ENCODE measurements at regions not wholly inside any gene's neighbourhood (a gene's known extent, or its start where the extent isn't known, plus 50 kb on each side); places are given as distances from the start of the nearest gene placed in this dataset.

DNA sequence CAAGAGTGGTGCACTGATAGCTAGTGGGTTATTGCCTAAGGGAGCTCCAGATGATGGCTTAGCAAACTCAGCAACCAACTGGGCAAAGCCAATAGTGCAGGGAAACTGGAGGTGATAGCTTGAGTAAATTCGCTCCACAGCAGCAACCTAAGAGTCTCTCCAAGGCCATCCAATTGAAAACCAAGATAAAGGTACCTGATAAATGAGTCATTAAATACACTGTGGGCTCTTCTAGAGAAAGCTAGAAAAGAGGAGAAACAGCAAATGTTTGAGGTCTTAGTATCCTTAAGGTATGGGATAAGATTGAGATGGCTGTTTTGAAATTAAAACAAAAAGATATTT is 197.8 kb upstream of the ERBB4 start:
- H3K4me1 Mint-ChIP-seq (ENCODE audit: low read depth) = no peaks in the 10 kb centered on the region
- H3K27ac Mint-ChIP-seq = no peak overlapping the region
- H3K27me3 Mint-ChIP-seq = no peaks in the 10 kb centered on the region
- TF ChIP-seq, protein P1, sequence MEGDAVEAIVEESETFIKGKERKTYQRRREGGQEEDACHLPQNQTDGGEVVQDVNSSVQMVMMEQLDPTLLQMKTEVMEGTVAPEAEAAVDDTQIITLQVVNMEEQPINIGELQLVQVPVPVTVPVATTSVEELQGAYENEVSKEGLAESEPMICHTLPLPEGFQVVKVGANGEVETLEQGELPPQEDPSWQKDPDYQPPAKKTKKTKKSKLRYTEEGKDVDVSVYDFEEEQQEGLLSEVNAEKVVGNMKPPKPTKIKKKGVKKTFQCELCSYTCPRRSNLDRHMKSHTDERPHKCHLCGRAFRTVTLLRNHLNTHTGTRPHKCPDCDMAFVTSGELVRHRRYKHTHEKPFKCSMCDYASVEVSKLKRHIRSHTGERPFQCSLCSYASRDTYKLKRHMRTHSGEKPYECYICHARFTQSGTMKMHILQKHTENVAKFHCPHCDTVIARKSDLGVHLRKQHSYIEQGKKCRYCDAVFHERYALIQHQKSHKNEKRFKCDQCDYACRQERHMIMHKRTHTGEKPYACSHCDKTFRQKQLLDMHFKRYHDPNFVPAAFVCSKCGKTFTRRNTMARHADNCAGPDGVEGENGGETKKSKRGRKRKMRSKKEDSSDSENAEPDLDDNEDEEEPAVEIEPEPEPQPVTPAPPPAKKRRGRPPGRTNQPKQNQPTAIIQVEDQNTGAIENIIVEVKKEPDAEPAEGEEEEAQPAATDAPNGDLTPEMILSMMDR (IDR thresholded peaks at IDR 0.05; ENCODE audit: unreplicated experiment) = no peak
- no peaks in the 10 kb centered on the region for H3K9me3 Mint-ChIP-seq (ENCODE audit: low read depth)
- no peak overlapping the region for H3K4me3 Mint-ChIP-seq (ENCODE audit: low read depth)
- no peak for DNase-seq (ENCODE audit: low spot score, unreplicated experiment)
- H3K36me3 Mint-ChIP-seq (ENCODE audit: insufficient read depth) = no peaks in the 10 kb centered on the region

DNA sequence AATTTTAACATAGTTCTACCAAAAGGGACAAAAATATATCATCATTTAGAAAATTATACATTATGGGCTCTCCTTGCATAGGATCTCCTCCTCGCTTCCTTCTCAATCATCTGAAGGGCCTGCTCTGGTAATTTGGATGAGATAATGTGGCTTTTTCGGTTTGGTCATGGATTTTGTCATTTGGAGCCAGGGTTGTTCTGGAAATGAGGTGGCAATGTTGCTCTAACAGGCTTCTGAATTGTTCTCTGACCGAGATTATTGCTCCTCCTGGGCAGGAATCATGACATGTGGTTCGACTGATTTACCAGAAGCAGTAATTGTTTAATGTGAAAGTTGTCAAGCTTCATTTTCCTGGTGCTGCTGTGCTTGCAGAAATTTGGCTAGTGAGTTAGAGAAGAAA is 194.7 kb upstream of the ERBB4 start:
- Mint-ChIP-seq H3K4me3 (ENCODE audit: low read depth) (no peak overlapping the region), H3K9me3 (ENCODE audit: low read depth) (no peaks in the 10 kb centered on the region), H3K27me3 (no peaks in the 10 kb centered on the region), H3K4me1 (ENCODE audit: low read depth) (no peaks in the 10 kb centered on the region), H3K27ac (no peak overlapping the region), H3K36me3 (ENCODE audit: insufficient read depth) (no peaks in the 10 kb centered on the region)
- no peak for DNase-seq (ENCODE audit: low spot score, unreplicated experiment)
- TF ChIP-seq, protein P1 (IDR thresholded peaks at IDR 0.05; ENCODE audit: unreplicated experiment) = no peak

DNA sequence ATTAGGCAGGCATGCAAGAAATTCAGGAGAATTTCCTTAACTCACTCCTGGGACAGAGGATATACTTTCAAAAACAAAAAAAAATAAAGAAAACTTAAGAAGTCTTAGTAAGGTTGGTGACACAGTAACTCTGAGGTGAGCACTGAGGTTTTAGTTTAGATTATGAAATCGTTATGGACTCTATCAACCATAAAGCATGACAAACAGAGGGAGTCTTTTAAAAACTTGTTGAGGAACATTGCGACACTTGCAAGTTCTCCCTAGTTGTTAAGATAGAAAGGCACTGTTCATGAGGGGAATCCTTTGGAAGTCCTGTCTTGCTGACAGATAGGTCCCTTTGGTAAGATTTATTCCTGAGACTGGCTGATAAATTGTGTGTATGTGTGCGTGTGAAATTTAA is 194.3 kb upstream of the ERBB4 start:
- TF ChIP-seq, protein P1 (IDR thresholded peaks at IDR 0.05; ENCODE audit: unreplicated experiment) = no peak
- no peaks in the 10 kb centered on the region for H3K9me3 Mint-ChIP-seq (ENCODE audit: low read depth)
- H3K4me1 Mint-ChIP-seq (ENCODE audit: low read depth) = no peaks in the 10 kb centered on the region
- no peaks in the 10 kb centered on the region for H3K36me3 Mint-ChIP-seq (ENCODE audit: insufficient read depth)
- no peak overlapping the region for H3K27ac Mint-ChIP-seq
- H3K4me3 Mint-ChIP-seq (ENCODE audit: low read depth) = no peak overlapping the region
- H3K27me3 Mint-ChIP-seq = no peaks in the 10 kb centered on the region
- DNase-seq (ENCODE audit: low spot score, unreplicated experiment) = no peak

DNA sequence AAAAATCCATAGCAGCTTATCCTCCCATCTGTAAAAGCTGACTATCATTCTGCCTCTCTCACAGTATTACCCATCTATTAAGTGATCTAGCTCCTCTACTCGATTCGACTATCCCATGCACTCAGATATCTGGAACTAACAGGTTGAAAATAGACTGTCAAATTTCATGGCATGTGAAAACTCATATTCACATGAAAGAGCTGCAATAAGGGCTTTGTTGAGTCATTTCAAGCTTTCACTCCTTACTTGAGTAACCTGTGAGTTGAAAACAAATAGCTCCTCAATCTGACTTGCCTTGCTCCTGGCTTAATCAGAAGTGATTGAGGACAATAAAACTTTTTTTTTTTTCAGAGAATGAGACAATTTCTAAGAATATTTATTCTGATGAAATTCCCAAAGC is 192.4 kb upstream of the ERBB4 start:
- TF ChIP-seq, protein P1 (IDR thresholded peaks at IDR 0.05; ENCODE audit: unreplicated experiment) = no peak
- Mint-ChIP-seq H3K9me3 (ENCODE audit: low read depth) (no peaks in the 10 kb centered on the region), H3K27ac (no peak overlapping the region), H3K4me3 (ENCODE audit: low read depth) (no peak overlapping the region), H3K36me3 (ENCODE audit: insufficient read depth) (no peaks in the 10 kb centered on the region), H3K4me1 (ENCODE audit: low read depth) (no peaks in the 10 kb centered on the region), H3K27me3 (no peaks in the 10 kb centered on the region)
- no peak for DNase-seq (ENCODE audit: low spot score, unreplicated experiment)

DNA sequence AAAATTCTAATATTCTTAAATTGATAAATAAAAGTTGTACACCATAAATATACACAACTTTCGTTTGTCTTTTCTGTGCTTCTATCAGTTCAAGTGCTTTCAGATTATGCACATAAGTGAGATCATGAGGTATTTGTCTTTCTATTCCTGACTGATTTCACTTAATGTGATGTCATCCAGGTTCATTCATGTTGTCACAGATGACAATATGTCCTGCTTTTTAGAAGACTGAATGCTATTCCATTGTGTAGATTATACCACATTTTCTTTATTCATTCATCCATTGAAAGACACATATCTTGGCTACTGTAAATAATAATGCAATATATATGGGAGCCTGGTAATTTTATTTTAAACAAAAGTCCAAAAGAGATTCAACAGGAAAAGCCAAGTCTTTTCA is 190.1 kb upstream of the ERBB4 start:
- DNase-seq (ENCODE audit: low spot score, unreplicated experiment) = no peak
- H3K27me3 Mint-ChIP-seq = no peaks in the 10 kb centered on the region

More for the DNA sequence above, 190.1 kb upstream of the ERBB4 start:
- Mint-ChIP-seq H3K4me3 (ENCODE audit: low read depth) (no peak overlapping the region), H3K27ac (no peak overlapping the region), H3K4me1 (ENCODE audit: low read depth) (no peaks in the 10 kb centered on the region), H3K9me3 (ENCODE audit: low read depth) (no peaks in the 10 kb centered on the region), H3K36me3 (ENCODE audit: insufficient read depth) (no peaks in the 10 kb centered on the region)
- TF ChIP-seq, protein P1 (IDR thresholded peaks at IDR 0.05; ENCODE audit: unreplicated experiment) = no peak

Data from progenitor cell of endocrine pancreas (in vitro differentiated cells).